ENCODE measurements at regions not wholly inside any gene's neighbourhood (a gene's known extent, or its start where the extent isn't known, plus 50 kb on each side); places are given as distances from the start of the nearest gene placed in this dataset.

DNA sequence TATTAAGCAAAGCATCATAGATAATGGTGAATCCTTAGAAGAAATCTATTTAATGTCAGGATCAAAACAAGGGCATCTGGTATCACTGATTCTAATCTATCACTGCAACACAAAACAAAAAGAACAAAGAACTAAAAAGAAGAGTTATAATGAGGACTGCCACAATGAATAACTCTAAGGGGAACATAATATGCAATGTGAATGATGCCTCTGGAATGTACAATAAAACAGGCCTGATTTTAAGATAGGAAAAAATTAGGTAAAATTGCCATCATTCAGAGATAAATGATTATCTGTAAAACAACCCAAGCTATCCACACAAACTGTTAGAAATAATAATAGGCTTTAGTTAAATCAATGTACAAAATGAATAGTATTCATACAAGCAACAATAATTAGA, 936.7 kb upstream of the CITED2 start:
- H3K27ac ChIP-seq, result no peak overlapping the region

GRCh38 chr6:140303218-140303949, 928.9 kb upstream of the CITED2 start:
- no peak overlapping the region for H3K27ac ChIP-seq
- TF ChIP-seq ZFX (IDR thresholded peaks at IDR 0.05; ENCODE audit: borderline replicate concordance) (no peak), CTCF (IDR thresholded peaks at IDR 0.05) (no peak)

More for the DNA sequence above, 936.7 kb upstream of the CITED2 start:
- TF ChIP-seq CTCF (IDR thresholded peaks at IDR 0.05) (no peak), ZFX (IDR thresholded peaks at IDR 0.05; ENCODE audit: borderline replicate concordance) (no peak)

- TF ChIP-seq CTCF (IDR thresholded peaks at IDR 0.05) (no peak), ZFX (IDR thresholded peaks at IDR 0.05; ENCODE audit: borderline replicate concordance) (no peak)
- no peak overlapping the region for H3K27ac ChIP-seq
Measured at GRCh38 chr6:140300331-140300730, 925.9 kb upstream of the CITED2 start.

DNA sequence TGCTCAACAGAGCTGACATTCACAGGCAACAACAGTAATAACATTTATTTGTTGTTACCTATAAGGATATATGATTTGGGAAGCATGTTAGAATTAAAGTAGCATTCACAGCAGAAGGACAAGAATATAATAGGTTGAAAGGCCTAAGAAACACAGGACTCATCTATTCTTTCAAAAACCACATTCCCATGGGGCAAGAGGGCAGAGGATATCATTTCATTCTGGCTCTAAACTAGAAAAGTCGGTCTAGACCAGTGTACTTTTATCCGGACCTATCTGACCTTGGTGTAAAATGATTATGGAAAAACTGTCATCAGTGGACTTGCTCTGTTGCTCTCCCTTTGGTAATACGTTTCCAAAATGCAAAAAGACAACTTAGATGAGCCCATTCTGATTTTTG, 914.7 kb upstream of the CITED2 start:
- H3K27ac ChIP-seq, result no peak overlapping the region
- no peak for TF ChIP-seq CTCF (IDR thresholded peaks at IDR 0.05)

DNA sequence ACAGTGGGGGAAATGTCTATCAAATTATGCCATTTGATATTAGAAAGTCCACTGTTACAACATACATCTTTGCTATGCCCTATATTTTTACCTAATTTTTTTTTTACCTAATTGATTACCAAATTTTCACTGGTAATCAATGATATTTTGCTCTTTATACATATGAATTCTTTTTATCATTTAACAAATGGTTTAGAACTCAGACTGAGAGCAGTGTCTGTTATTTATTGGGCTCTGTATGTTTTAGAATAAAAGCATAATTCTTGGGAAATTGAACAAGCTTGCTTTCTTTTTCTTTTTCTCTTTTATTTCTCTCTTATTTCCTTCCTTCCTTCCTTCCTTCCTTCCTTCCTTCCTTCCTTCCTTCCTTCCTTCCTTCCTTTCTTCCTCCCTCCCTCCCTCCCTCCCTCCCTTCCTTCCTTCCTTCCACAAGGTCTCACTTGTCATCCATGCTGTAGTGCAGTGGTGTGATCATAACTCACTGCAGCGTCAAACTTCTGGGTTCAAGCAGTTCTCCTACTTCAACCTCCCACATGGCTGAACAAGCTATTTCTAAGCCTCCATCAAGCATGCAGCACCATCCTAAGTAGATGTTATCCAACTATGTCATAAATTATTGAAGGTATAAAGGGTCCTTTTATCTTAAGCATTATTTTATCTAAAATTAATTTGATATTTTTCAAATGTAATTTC, 911.7 kb upstream of the CITED2 start:
- H3K27ac ChIP-seq, result no peak overlapping the region
- no peak for TF ChIP-seq CTCF (IDR thresholded peaks at IDR 0.05)
- TF ChIP-seq ZFX (IDR thresholded peaks at IDR 0.05; ENCODE audit: borderline replicate concordance), result no peak

GRCh38 chr6:140285471-140285870, 911.0 kb upstream of the CITED2 start:
- H3K27ac ChIP-seq, result no peak overlapping the region
- TF ChIP-seq CTCF (IDR thresholded peaks at IDR 0.05) (no peak), ZFX (IDR thresholded peaks at IDR 0.05; ENCODE audit: borderline replicate concordance) (no peak)

DNA sequence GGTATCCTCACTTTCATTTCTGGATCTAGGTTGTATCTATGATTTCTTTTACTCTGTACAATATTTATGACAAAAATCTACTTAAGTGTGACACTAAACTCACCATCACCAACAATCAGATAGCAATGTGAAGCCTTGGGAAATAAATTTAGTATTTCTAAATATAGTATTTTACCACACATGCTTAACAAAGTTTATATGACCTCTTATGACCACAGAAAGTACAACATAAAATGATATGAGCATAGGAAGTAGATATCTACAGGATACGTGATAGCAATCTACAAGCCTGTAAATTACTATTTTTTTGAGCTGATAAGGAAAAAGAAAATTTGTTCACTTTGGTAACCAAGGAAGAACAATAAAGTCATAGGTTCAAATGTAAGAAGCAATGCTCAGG, 910.4 kb upstream of the CITED2 start:
- TF ChIP-seq ZFX (IDR thresholded peaks at IDR 0.05; ENCODE audit: borderline replicate concordance), result no peak
- no peak for TF ChIP-seq CTCF (IDR thresholded peaks at IDR 0.05)

More for the DNA sequence above, 910.4 kb upstream of the CITED2 start:
- no peak overlapping the region for H3K27ac ChIP-seq
